ENCODE measurements at regions not wholly inside any gene's neighbourhood (a gene's known extent, or its start where the extent isn't known, plus 50 kb on each side); places are given as distances from the start of the nearest gene placed in this dataset.
"Not testable (repeated sequence)": the region's sequence is repeated elsewhere in the genome, so short reads cannot be mapped to it uniquely, and the experiment has no call there.

GRCh38 chr12:90695415-90695814 lies 259.6 kb downstream of the CCER1 start:
- no peak for DNase-seq (ENCODE audit: low spot score)

- DNase-seq (ENCODE audit: low spot score), result no peak
Observed at GRCh38 chr12:90690120-90690519, 264.9 kb downstream of the CCER1 start.

- DNase-seq (ENCODE audit: low spot score), result not testable (repeated sequence)
Observed at GRCh38 chr12:90687682-90688081, 267.3 kb downstream of the CCER1 start.

- no peak for DNase-seq (ENCODE audit: low spot score)
Observed at GRCh38 chr12:90683871-90684270, 271.1 kb downstream of the CCER1 start.

GRCh38 chr12:90682398-90682797 lies 272.6 kb downstream of the CCER1 start:
- no peak for DNase-seq (ENCODE audit: low spot score)

- no peak for DNase-seq (ENCODE audit: low spot score)
Observed at GRCh38 chr12:90679674-90680073, 275.3 kb downstream of the CCER1 start.

GRCh38 chr12:90677552-90677951 lies 277.4 kb downstream of the CCER1 start:
- DNase-seq (ENCODE audit: low spot score), result no peak

GRCh38 chr12:90677055-90677454 lies 277.9 kb downstream of the CCER1 start:
- DNase-seq (ENCODE audit: low spot score), result no peak

GRCh38 chr12:90675106-90675505 lies 279.9 kb downstream of the CCER1 start:
- DNase-seq (ENCODE audit: low spot score), result no peak

GRCh38 chr12:90672081-90672480 lies 282.9 kb downstream of the CCER1 start:
- DNase-seq (ENCODE audit: low spot score), result no peak

- DNase-seq (ENCODE audit: low spot score), result not testable (repeated sequence)
Observed at GRCh38 chr12:90663949-90664348, 291.0 kb downstream of the CCER1 start.

GRCh38 chr12:90659060-90659459 lies 295.9 kb downstream of the CCER1 start:
- no peak for DNase-seq (ENCODE audit: low spot score)

GRCh38 chr12:90653040-90653439 lies 301.9 kb downstream of the CCER1 start:
- DNase-seq (ENCODE audit: low spot score), result no peak

- no peak for DNase-seq (ENCODE audit: low spot score)
Observed at GRCh38 chr12:90652280-90652679, 302.7 kb downstream of the CCER1 start.

- no peak for DNase-seq (ENCODE audit: low spot score)
Observed at GRCh38 chr12:90645181-90645580, 309.8 kb downstream of the CCER1 start.

GRCh38 chr12:90631591-90632212 lies 323.3 kb downstream of the CCER1 start:
- no peak for DNase-seq (ENCODE audit: low spot score)

GRCh38 chr12:90630006-90630405 lies 325.0 kb downstream of the CCER1 start:
- no peak for DNase-seq (ENCODE audit: low spot score)

- DNase-seq (ENCODE audit: low spot score), result no peak
Observed at GRCh38 chr12:90628213-90628612, 326.8 kb downstream of the CCER1 start.

- no peak for DNase-seq (ENCODE audit: low spot score)
Observed at GRCh38 chr12:90627180-90627896, 327.6 kb downstream of the CCER1 start.

- no peak for DNase-seq (ENCODE audit: low spot score)
Observed at GRCh38 chr12:90622431-90622830, 332.5 kb downstream of the CCER1 start.

GRCh38 chr12:90621927-90622326 lies 333.0 kb downstream of the CCER1 start:
- DNase-seq (ENCODE audit: low spot score), result no peak

GRCh38 chr12:90619943-90620342 lies 335.0 kb downstream of the CCER1 start:
- no peak for DNase-seq (ENCODE audit: low spot score)

GRCh38 chr12:90618586-90618985 lies 336.4 kb downstream of the CCER1 start:
- DNase-seq (ENCODE audit: low spot score), result no peak

GRCh38 chr12:90611891-90612290 lies 343.1 kb downstream of the CCER1 start:
- DNase-seq (ENCODE audit: low spot score), result no peak
